ENCODE measurements at regions not wholly inside any gene's neighbourhood (a gene's known extent, or its start where the extent isn't known, plus 50 kb on each side); places are given as distances from the start of the nearest gene placed in this dataset.

DNA sequence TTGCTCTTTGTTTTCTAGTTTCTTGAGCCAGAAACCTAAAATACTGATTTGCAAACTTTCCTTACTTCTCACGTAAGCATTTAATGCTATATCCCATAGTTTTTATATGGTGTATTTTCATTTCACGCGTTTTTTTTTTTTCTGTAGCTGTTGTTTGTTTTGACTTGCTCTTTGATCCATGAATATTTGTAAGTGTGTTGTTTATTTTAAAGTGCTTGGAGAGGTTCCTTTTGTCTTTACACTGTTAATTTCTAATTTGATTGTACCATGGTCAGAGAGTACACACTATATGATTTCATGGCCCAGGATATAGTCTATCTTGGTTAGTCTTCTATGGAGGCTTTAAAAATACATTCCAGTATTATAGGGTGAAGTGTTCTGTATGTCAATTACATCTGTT lies 84.8 kb upstream of the RNF217 start:
- Histone ChIP-seq H3K9ac (no peak overlapping the region), H3K27ac (no peak overlapping the region), H4K20me1 (ENCODE audit: low read depth) (no peaks in the 10 kb centered on the region), H3K4me3 (no peak overlapping the region), H3K36me3 (no peaks in the 10 kb centered on the region), H3K4me1 (no peaks in the 10 kb centered on the region), H3F3A (ENCODE audit: low read depth) (no peaks in the 10 kb centered on the region), H3K9me3 (ENCODE audit: low read depth) (no peaks in the 10 kb centered on the region), H2AFZ (replicated peaks) (no peak overlapping the region), H3K4me2 (no peak overlapping the region), H3K27me3 (no peaks in the 10 kb centered on the region), H3K79me2 (ENCODE audit: low read depth) (no peaks in the 10 kb centered on the region)
- Mint-ChIP-seq H3K36me3 (no peaks in the 10 kb centered on the region), H3K27ac (no peak overlapping the region), H3K9me3 (no peaks in the 10 kb centered on the region), H3K27me3 (ENCODE audit: insufficient read depth, low read depth) (no peaks in the 10 kb centered on the region), H3K4me3 (no peak overlapping the region), H3K4me1 (peaks cover 8% of the 10 kb centered on the region)
- DNase-seq (ENCODE audit: low spot score): no peak
- TF ChIP-seq EZH2phosphoT487 (IDR thresholded peaks at IDR 0.05): no peak
- no peak for TF ChIP-seq CTCF (IDR thresholded peaks at IDR 0.05)
- no peak for TF ChIP-seq EZH2 (IDR thresholded peaks at IDR 0.05)

DNA sequence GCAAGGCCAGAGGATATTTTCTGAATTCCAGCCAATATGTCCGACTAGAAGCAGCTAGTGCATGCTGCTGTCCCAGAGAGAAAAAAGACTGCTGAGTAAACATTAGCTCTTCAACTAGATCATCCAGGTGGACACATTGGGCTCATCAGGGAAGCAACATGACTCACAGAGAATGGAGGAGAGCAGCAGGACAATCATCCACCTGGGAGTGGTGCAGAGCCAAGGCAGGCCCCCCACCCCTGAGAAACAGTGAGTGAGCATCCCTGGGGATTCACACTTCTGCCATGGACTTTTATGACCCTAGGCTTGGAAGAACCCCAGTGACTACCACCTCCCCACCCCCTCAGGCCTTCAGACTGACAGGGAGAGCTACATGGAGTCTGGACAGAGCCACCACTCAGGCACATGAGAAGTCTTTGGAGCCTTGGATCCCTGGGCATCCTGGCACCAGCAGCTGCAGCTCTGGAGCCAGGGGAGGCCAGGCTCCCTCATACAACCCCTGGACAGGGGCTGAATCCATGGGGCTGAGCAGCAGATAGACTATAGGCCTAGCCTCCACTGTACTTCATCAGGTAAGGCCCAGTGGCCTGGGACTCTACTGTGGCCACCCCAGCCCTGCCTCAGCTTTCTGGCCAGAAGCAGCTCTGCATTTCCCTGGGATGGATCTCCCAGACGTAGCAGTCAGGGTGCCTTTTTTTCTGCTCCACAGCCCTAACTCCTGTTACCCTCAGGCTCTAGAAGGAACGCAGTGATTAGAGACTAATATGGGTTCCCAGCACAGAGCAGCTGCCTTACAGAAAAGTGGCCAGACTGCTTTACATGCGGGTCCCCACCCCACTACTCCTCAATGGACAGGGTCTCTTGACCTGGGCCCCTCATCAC lies 82.9 kb upstream of the RNF217 start:
- no peak overlapping the region for H3K4me3 ChIP-seq
- no peaks in the 10 kb centered on the region for H3K9me3 Mint-ChIP-seq

GRCh38 chr6:124879992-124880355 lies 82.3 kb upstream of the RNF217 start:
- no peaks in the 10 kb centered on the region for H3K36me3 ChIP-seq
- H3K9ac ChIP-seq: no peak overlapping the region
- Mint-ChIP-seq H3K36me3 (no peaks in the 10 kb centered on the region), H3K9me3 (no peaks in the 10 kb centered on the region), H3K27me3 (ENCODE audit: insufficient read depth, low read depth) (no peaks in the 10 kb centered on the region), H3K4me3 (no peak overlapping the region), H3K4me1 (peaks cover 9% of the 10 kb centered on the region), H3K27ac (no peak overlapping the region)
- H3K4me2 ChIP-seq: no peak overlapping the region
- no peak overlapping the region for H3K4me3 ChIP-seq
- H2AFZ ChIP-seq (replicated peaks): no peak overlapping the region
- H3F3A ChIP-seq (ENCODE audit: low read depth): no peaks in the 10 kb centered on the region
- TF ChIP-seq EZH2 (IDR thresholded peaks at IDR 0.05) (no peak), CTCF (IDR thresholded peaks at IDR 0.05) (no peak)
- no peaks in the 10 kb centered on the region for H3K4me1 ChIP-seq
- H3K27me3 ChIP-seq: no peaks in the 10 kb centered on the region
- no peak overlapping the region for H3K27ac ChIP-seq
- no peaks in the 10 kb centered on the region for H4K20me1 ChIP-seq (ENCODE audit: low read depth)
- no peak for DNase-seq (ENCODE audit: low spot score)
- no peaks in the 10 kb centered on the region for H3K79me2 ChIP-seq (ENCODE audit: low read depth)
- H3K9me3 ChIP-seq (ENCODE audit: low read depth): no peaks in the 10 kb centered on the region

More for the DNA sequence above, 82.9 kb upstream of the RNF217 start:
- H3K36me3 ChIP-seq: no peaks in the 10 kb centered on the region
- H3K4me1 ChIP-seq: no peaks in the 10 kb centered on the region
- no peaks in the 10 kb centered on the region for H3F3A ChIP-seq (ENCODE audit: low read depth)
- no peak overlapping the region for H3K9ac ChIP-seq
- H3K27ac Mint-ChIP-seq: no peak overlapping the region
- peaks cover 9% of the 10 kb centered on the region for H3K4me1 Mint-ChIP-seq
- no peaks in the 10 kb centered on the region for H3K79me2 ChIP-seq (ENCODE audit: low read depth)
- no peaks in the 10 kb centered on the region for H3K27me3 ChIP-seq
- H3K36me3 Mint-ChIP-seq: no peaks in the 10 kb centered on the region
- no peak for DNase-seq (ENCODE audit: low spot score)
- H3K27me3 Mint-ChIP-seq (ENCODE audit: insufficient read depth, low read depth): no peaks in the 10 kb centered on the region
- no peak overlapping the region for H3K27ac ChIP-seq
- H3K4me3 Mint-ChIP-seq: no peak overlapping the region
- H2AFZ ChIP-seq (replicated peaks): no peak overlapping the region
- H3K4me2 ChIP-seq: no peak overlapping the region
- no peaks in the 10 kb centered on the region for H3K9me3 ChIP-seq (ENCODE audit: low read depth)
- H4K20me1 ChIP-seq (ENCODE audit: low read depth): no peaks in the 10 kb centered on the region
- TF ChIP-seq EZH2 (IDR thresholded peaks at IDR 0.05) (no peak), EZH2phosphoT487 (IDR thresholded peaks at IDR 0.05) (no peak), CTCF (IDR thresholded peaks at IDR 0.05) (no peak)
